ENCODE measurements at regions not wholly inside any gene's neighbourhood (a gene's known extent, or its start where the extent isn't known, plus 50 kb on each side); places are given as distances from the start of the nearest gene placed in this dataset.

DNA sequence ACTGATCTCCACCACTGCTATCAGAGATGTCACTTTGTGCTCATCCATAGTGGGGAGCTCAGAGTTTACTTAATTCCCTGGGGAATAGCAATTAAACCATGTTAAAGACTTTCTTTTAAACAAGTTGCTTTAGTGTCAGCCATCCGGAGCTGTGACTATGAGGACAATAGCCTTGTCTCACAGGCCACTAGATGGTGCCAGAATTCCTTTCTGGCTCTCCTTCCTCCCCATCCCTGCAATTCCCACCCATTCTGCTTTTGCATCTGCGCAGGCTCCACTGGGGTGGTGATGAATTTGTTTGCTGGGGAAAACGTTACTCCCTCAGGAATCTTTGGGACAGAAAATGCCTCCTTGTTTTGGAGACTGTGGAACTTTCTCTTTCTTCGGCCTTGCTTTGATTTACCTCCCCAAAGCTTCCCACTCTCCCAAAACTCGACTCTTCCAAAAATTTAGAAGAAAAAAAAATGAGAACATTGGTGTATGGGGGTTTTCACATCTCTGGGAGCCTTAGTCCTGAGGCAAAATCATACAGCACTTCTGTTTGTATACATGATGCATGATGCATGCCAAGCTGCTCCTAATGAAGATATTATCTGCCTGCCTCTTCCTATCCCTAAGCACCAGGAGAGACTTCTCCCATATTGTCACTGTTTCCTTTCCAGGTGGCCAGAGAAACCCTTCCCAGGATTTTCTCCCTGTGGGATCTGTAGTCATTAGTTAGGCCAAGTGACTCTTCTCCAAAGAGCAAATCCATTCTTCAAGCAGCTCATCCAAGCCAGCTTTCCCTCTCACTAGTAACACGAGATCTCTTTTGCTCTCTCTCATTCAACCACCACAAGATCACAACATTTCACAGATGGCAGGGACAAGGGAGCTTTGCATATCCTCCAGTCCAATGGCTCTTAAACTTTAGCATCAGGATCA lies 466.1 kb downstream of the TLR4 start:
- TF ChIP-seq, protein P1, sequence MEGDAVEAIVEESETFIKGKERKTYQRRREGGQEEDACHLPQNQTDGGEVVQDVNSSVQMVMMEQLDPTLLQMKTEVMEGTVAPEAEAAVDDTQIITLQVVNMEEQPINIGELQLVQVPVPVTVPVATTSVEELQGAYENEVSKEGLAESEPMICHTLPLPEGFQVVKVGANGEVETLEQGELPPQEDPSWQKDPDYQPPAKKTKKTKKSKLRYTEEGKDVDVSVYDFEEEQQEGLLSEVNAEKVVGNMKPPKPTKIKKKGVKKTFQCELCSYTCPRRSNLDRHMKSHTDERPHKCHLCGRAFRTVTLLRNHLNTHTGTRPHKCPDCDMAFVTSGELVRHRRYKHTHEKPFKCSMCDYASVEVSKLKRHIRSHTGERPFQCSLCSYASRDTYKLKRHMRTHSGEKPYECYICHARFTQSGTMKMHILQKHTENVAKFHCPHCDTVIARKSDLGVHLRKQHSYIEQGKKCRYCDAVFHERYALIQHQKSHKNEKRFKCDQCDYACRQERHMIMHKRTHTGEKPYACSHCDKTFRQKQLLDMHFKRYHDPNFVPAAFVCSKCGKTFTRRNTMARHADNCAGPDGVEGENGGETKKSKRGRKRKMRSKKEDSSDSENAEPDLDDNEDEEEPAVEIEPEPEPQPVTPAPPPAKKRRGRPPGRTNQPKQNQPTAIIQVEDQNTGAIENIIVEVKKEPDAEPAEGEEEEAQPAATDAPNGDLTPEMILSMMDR (IDR thresholded peaks at IDR 0.05), result peak in 2 of 3 experiments; percentile 25 to 40
- TF ChIP-seq POLR2AphosphoS5 (IDR thresholded peaks at IDR 0.05), result no peak

Data from esophagus muscularis mucosa (tissue), 3 donors.